ENCODE measurements at regions not wholly inside any gene's neighbourhood (a gene's known extent, or its start where the extent isn't known, plus 50 kb on each side); places are given as distances from the start of the nearest gene placed in this dataset.

DNA sequence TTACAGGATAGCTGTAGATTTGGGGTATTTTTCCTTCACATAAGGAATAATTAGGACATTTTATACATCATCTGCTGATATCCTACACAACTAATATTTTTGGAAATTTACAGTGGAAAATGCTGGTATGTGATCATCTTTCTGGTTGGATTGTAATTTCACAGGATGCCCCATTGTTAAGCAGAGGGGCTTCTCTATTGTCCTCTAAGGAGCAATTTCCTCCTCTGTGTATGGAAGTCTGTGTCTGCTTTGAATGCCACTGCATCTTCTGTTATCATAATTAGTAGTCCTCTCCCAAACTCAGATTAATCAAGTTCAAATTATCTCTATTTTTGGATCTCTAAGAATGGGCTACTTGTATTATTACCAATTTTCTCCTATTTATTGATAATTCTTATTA is 988.1 kb upstream of the B3GALT2 start:
- H3K4me1 ChIP-seq, result no peaks in the 10 kb centered on the region
- H3K27ac ChIP-seq, result no peak overlapping the region
- no peak for DNase-seq (ENCODE audit: low spot score in 2 of 2)
- H3K9me3 ChIP-seq, result no peaks in the 10 kb centered on the region
- TF ChIP-seq, protein P1, sequence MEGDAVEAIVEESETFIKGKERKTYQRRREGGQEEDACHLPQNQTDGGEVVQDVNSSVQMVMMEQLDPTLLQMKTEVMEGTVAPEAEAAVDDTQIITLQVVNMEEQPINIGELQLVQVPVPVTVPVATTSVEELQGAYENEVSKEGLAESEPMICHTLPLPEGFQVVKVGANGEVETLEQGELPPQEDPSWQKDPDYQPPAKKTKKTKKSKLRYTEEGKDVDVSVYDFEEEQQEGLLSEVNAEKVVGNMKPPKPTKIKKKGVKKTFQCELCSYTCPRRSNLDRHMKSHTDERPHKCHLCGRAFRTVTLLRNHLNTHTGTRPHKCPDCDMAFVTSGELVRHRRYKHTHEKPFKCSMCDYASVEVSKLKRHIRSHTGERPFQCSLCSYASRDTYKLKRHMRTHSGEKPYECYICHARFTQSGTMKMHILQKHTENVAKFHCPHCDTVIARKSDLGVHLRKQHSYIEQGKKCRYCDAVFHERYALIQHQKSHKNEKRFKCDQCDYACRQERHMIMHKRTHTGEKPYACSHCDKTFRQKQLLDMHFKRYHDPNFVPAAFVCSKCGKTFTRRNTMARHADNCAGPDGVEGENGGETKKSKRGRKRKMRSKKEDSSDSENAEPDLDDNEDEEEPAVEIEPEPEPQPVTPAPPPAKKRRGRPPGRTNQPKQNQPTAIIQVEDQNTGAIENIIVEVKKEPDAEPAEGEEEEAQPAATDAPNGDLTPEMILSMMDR (IDR thresholded peaks at IDR 0.05), result no peak
- TF ChIP-seq EP300 (IDR thresholded peaks at IDR 0.05), result no peak
- H3K27me3 ChIP-seq, result no peaks in the 10 kb centered on the region
- no peak overlapping the region for H3K4me3 ChIP-seq
- H3K36me3 ChIP-seq, result no peaks in the 10 kb centered on the region

DNA sequence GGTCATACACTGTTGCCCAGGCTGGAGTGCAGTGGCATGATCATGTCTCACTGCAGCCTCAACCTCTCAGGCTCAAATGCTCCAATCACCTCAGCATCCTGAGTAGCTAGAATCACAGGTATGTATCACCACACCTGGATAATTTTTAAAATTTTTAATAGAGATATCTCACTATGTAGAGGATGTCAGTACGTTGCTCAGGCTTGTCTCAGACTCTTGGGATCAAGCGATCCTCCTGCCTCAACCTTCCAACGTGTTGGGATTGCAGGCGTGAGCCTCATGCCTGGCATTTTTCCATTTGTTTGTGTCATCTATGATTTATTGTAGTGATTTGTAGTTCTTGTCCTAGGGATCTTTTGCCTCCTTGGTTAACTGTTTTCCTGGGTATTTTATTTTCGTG is 985.2 kb upstream of the B3GALT2 start:
- no peaks in the 10 kb centered on the region for H3K4me1 ChIP-seq
- no peaks in the 10 kb centered on the region for H3K36me3 ChIP-seq
- H3K4me3 ChIP-seq, result no peak overlapping the region
- H3K27ac ChIP-seq, result no peak overlapping the region
- DNase-seq (ENCODE audit: low spot score in 2 of 2), result no peak
- no peaks in the 10 kb centered on the region for H3K27me3 ChIP-seq
- TF ChIP-seq, protein P1 (IDR thresholded peaks at IDR 0.05), result no peak
- TF ChIP-seq POLR2A (IDR thresholded peaks at IDR 0.05) (no peak), EP300 (IDR thresholded peaks at IDR 0.05) (no peak)
- no peaks in the 10 kb centered on the region for H3K9me3 ChIP-seq
- 82 to 85% methylated on average over 5 of the region's 5 CpGs for WGBS, 2 donors

DNA sequence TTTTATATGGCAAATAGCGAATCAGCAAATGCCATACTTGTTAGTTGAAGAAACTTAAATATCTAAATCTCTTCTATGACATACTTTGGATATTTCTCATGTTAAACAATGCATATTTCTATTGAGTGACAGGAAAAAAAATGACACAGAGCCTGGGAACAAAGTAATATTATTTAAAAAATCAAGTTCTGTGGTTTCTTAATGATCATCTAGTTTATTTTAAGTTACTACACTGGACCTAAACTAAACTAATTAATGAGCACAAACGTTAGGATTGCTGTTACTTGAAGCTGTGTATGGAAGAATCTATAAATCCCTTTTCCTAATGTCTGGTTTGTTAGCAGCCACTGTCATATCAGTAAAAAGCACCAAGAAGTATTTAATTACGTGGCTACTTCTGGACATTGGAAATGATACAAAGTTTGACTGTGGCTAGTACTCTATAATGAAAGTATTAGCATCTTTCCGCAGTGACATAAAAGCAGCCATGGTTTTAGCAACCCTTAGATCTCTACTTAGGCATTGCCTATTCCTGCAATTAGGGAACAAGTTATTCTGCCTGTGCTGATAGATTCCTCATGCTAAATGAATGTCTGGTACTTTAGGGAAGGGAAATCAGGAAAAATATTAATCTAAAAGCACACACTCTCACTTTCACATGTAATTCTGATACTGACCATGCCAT is 981.7 kb upstream of the B3GALT2 start:
- Histone ChIP-seq H3K4me3 (no peak overlapping the region), H3K4me1 (no peaks in the 10 kb centered on the region), H3K9me3 (no peaks in the 10 kb centered on the region), H3K27me3 (no peaks in the 10 kb centered on the region), H3K36me3 (no peaks in the 10 kb centered on the region), H3K27ac (no peak overlapping the region)
- TF ChIP-seq, protein P1 (IDR thresholded peaks at IDR 0.05), result no peak
- no peak for TF ChIP-seq POLR2A (IDR thresholded peaks at IDR 0.05)
- no peak for TF ChIP-seq EP300 (IDR thresholded peaks at IDR 0.05)
- whole genome bisulfite sequencing, 2 donors, result 43 to 51% methylated on average over 4 of the region's 4 CpGs
- no peak for DNase-seq (ENCODE audit: low spot score in 2 of 2)

DNA sequence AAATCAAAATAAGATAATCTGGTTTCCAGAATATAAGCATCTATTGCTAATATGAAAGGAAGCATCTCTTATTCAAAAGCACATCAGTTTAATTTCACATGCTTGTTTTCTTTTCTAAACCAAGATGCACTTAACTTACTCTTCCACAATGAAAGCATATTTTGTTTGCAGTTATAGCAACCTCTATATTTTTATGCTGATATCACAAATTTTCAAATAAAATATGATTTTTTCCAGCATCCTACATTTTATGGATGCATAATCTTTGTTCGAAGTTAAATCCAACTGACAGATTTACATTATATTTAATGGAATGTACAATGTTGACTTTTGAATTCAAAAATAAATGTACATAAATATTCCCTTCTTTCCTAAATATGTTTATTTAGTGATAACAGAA is 978.3 kb upstream of the B3GALT2 start:
- H3K27me3 ChIP-seq, result no peaks in the 10 kb centered on the region
- TF ChIP-seq EP300 (IDR thresholded peaks at IDR 0.05) (no peak), POLR2A (IDR thresholded peaks at IDR 0.05) (no peak)
- TF ChIP-seq, protein P1 (IDR thresholded peaks at IDR 0.05), result no peak
- H3K36me3 ChIP-seq, result no peaks in the 10 kb centered on the region
- H3K27ac ChIP-seq, result no peak overlapping the region
- no peak for DNase-seq (ENCODE audit: low spot score in 2 of 2)
- no peak overlapping the region for H3K4me3 ChIP-seq
- no peaks in the 10 kb centered on the region for H3K9me3 ChIP-seq
- 84 to 92% methylated on average over 1 of the region's 1 CpG for WGBS, 2 donors
- no peaks in the 10 kb centered on the region for H3K4me1 ChIP-seq

DNA sequence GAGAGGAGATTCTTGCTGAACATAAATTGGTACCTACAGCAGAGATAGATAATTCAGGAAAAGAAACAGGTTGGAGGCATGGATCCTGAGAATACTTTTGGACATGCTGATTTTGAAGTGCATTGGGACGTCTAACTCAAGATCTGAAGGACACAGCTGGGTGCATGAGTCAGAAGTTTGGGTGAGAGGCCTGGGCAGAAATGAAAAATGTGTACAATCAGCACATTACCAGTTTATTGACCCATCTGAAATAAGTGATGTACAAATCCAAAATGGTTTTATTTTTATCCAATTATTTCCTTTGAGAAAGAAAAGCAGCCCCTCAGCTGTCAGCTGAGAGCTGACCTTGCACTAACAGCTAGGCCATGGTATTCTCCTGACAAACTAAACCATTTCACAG is 975.2 kb upstream of the B3GALT2 start:
- Histone ChIP-seq H3K9me3 (peaks cover 0 to 11% (median 3%) of the 10 kb centered on the region in 4 donors), H3K4me1 (no peaks in the 10 kb centered on the region), H3K27ac (no peak overlapping the region), H3K4me3 (no peak overlapping the region), H3K36me3 (no peaks in the 10 kb centered on the region), H3K27me3 (no peaks in the 10 kb centered on the region)
- WGBS, 2 donors, result 48 to 65% methylated on average over 1 of the region's 1 CpG
- no peak for DNase-seq (ENCODE audit: low spot score in 2 of 2)
- TF ChIP-seq, protein P1 (IDR thresholded peaks at IDR 0.05), result no peak
- TF ChIP-seq POLR2A (IDR thresholded peaks at IDR 0.05), result no peak
- no peak for TF ChIP-seq EP300 (IDR thresholded peaks at IDR 0.05)
